Body of pancreas (tissue), 4 donors: ENCODE measurements at regions not wholly inside any gene's neighbourhood (a gene's known extent, or its start where the extent isn't known, plus 50 kb on each side); places are given as distances from the start of the nearest gene placed in this dataset.

ENCODE experiments used
- ATAC-seq: fragments of 150-250 bp; one replicate; pipeline ENCODE4 v1.9.1; 2016
- DNase-seq, 4 donors: peaks; one replicate each; pipeline ENCODE4 v3.0.0-alpha.2; 2019
- H3K27ac ChIP-seq, 4 donors: fragments of 200-600 bp; sonication (generic); 1 replicate in 3 of 4; 2 replicates in 1 of 4; pipeline versions ENCODE4 v1.5.1 to v1.6.1; 2016 to 2019; ENCODE audit warnings: mild to moderate bottlenecking in 1 of 4, mixed read lengths in 1 of 4, moderate library complexity in 1 of 4
- H3K27me3 ChIP-seq, 2 donors: fragments of 200-600 bp; sonication (generic); one replicate each; pipeline ENCODE4 v1.6.0; 2016; ENCODE audit warnings: mild to moderate bottlenecking in 1 of 2
- H3K36me3 ChIP-seq, 2 donors: fragments of 200-600 bp; sonication (generic); replicated peaks in 1 of 2; 2 replicates each; pipeline ENCODE4 v1.5.1; 2016; ENCODE audit warnings: low read depth in 2 of 2; ENCODE audit not compliant: insufficient read depth in 1 of 2
- H3K4me1 ChIP-seq: fragments of 200-600 bp; sonication (generic); one replicate; pipeline ENCODE4 v1.6.0; 2016
- H3K4me3 ChIP-seq, 2 donors: fragments of 200-600 bp; sonication (generic); 1 replicate in 1 of 2; 2 replicates in 1 of 2; pipeline ENCODE4 v1.5.1; 2016 to 2019
- H3K9me3 ChIP-seq, 3 donors: fragments of 200-600 bp; sonication (generic); 1 replicate in 2 of 3; 2 replicates in 1 of 3; pipeline ENCODE4 v1.5.1; 2016
- POLR2A ChIP-seq, 3 donors: fragments of 450-650 bp; IDR thresholded peaks; one replicate each; pipeline ENCODE4 v1.6.1; 2016; ENCODE audit warnings: antibody characterized with exemption in 3 of 3, mild to moderate bottlenecking in 2 of 3
- WGBS, 2 donors: methylation state at CpG; one replicate each; pipeline ENCODE4 v1.1.5; 2017; 5-methylcytosine and 5-hydroxymethylcytosine counted together
- intact Hi-C: fragments of 100-400 bp; cut with DNase I; formaldehyde crosslinking; loops from one replicate; pipeline ENCODE4 v1.15.1; 2023
- TF ChIP-seq, protein P1 (sequence below), 7 experiments: fragments of 450-650 bp in 4 of 7; fragments of 200-600 bp in 3 of 7; sonication (generic) in 3 of 7; IDR thresholded peaks; one replicate each; pipeline ENCODE4 v1.5.1; 2016 to 2019; ENCODE audit warnings: antibody characterized with exemption in 7 of 7

- no peaks in the 10 kb centered on the region for H3K36me3 ChIP-seq
- no peak overlapping the region for H3K4me3 ChIP-seq
- H3K9me3 ChIP-seq: no peaks in the 10 kb centered on the region
- 21 to 41% methylated on average over 3 of the region's 3 CpGs for WGBS, 2 donors
- TF ChIP-seq, protein P1, sequence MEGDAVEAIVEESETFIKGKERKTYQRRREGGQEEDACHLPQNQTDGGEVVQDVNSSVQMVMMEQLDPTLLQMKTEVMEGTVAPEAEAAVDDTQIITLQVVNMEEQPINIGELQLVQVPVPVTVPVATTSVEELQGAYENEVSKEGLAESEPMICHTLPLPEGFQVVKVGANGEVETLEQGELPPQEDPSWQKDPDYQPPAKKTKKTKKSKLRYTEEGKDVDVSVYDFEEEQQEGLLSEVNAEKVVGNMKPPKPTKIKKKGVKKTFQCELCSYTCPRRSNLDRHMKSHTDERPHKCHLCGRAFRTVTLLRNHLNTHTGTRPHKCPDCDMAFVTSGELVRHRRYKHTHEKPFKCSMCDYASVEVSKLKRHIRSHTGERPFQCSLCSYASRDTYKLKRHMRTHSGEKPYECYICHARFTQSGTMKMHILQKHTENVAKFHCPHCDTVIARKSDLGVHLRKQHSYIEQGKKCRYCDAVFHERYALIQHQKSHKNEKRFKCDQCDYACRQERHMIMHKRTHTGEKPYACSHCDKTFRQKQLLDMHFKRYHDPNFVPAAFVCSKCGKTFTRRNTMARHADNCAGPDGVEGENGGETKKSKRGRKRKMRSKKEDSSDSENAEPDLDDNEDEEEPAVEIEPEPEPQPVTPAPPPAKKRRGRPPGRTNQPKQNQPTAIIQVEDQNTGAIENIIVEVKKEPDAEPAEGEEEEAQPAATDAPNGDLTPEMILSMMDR (IDR thresholded peaks at IDR 0.05): no peak
- TF ChIP-seq POLR2A (IDR thresholded peaks at IDR 0.05): no peak
- no peak overlapping the region for H3K27ac ChIP-seq
- intact Hi-C loops: no loop called here
- no peaks in the 10 kb centered on the region for H3K4me1 ChIP-seq
- ATAC-seq (no peak), DNase-seq (no peak)
- H3K27me3 ChIP-seq: no peaks in the 10 kb centered on the region
Measured at GRCh38 chr4:132923516-132923915, 225.6 kb upstream of the PCDH10 start.

- intact Hi-C loops: no loop called here
- ATAC-seq: no peak
- H3K4me3 ChIP-seq: no peak overlapping the region
- no peak for DNase-seq
- no peak overlapping the region for H3K27ac ChIP-seq
- H3K36me3 ChIP-seq: no peaks in the 10 kb centered on the region
- peaks cover 0 to 10% (median 0%) of the 10 kb centered on the region in 3 donors for H3K9me3 ChIP-seq
- H3K4me1 ChIP-seq: no peaks in the 10 kb centered on the region
- 24 to 29% methylated on average over 2 of the region's 2 CpGs for WGBS, 2 donors
- TF ChIP-seq POLR2A (IDR thresholded peaks at IDR 0.05): no peak
- TF ChIP-seq, protein P1 (IDR thresholded peaks at IDR 0.05): no peak
- no peaks in the 10 kb centered on the region for H3K27me3 ChIP-seq
Measured at GRCh38 chr4:132934911-132935310, 214.2 kb upstream of the PCDH10 start.

- no peak for DNase-seq
- Histone ChIP-seq H3K9me3 (peaks cover 0 to 8% (median 0%) of the 10 kb centered on the region in 3 donors), H3K27me3 (no peaks in the 10 kb centered on the region), H3K27ac (no peak overlapping the region), H3K4me3 (no peak overlapping the region), H3K4me1 (no peaks in the 10 kb centered on the region), H3K36me3 (no peaks in the 10 kb centered on the region)
- TF ChIP-seq, protein P1 (IDR thresholded peaks at IDR 0.05): no peak
- no peak for ATAC-seq
- intact Hi-C loops: no loop called here
Measured at GRCh38 chr4:132955146-132955545, 193.9 kb upstream of the PCDH10 start.

DNA sequence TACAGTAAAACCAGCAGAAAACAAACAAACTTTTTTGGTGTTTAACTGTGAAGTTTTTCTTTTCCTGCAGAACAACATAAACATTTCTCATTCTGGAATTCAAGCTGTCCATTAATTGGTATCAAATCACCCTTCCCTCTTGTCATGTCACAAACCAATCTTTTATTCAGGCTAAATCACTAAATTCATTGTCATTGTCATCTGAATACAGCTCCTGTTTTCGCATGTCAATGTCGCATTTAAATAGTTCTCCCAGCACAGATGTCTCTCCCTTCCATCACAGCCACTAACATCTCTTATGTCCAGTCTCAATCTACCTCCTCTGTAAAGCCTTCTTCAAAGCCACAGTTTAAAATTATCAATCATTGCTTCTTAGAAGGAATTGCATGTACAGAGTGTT lies 192.1 kb upstream of the PCDH10 start:
- 73 to 82% methylated on average over 2 of the region's 2 CpGs for WGBS, 2 donors
- intact Hi-C loops: no loop called here
- ATAC-seq: no peak
- Histone ChIP-seq H3K4me3 (no peak overlapping the region), H3K9me3 (peaks cover 0 to 12% (median 0%) of the 10 kb centered on the region in 3 donors), H3K27ac (no peak overlapping the region), H3K36me3 (no peaks in the 10 kb centered on the region), H3K4me1 (no peaks in the 10 kb centered on the region), H3K27me3 (no peaks in the 10 kb centered on the region)
- DNase-seq: no peak
- no peak for TF ChIP-seq POLR2A (IDR thresholded peaks at IDR 0.05)
- TF ChIP-seq, protein P1 (IDR thresholded peaks at IDR 0.05): no peak

DNA sequence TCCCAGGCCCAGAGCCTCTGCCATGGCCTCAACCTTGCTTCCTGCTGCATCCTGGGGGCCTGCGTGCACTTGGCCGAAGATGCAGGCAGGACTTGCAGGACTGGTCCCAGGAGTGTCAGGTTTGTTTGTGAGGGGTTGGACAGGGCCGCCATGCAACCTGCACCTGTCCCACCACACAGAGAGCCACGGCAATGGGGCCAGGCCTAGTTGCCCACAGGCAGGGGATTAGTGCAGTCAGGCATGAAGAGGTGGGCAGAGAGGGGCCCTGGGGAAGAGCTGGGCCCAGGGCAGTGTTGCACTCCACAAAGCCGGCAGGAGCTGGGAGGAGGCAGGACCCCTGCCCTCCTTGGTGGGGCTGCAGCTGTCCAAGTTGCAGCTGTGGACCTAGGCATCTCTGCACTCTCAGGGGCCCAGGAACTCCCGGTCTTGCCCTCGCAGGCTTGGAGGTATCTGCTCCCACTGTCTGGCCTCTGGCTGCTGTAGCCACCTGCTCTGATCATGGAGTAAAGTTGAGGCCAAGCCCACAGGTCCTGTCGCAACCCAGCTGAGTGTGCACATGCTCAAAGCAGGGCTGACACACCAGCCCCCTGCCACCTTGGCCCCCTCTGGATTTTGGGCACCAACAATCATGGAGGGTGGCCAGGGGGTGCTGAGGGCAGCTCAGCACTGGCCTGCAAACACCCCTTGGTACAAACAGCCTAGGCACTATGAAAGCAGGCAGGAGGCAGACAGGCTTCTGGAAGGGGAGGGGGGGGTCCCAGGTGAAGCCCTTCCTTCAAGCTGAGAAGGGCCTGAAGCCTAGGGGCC lies 190.4 kb upstream of the PCDH10 start:
- intact Hi-C loops: no loop called here
- Histone ChIP-seq H3K36me3 (no peaks in the 10 kb centered on the region), H3K4me1 (no peaks in the 10 kb centered on the region), H3K27ac (no peak overlapping the region), H3K4me3 (no peak overlapping the region), H3K9me3 (peaks cover 0 to 12% (median 0%) of the 10 kb centered on the region in 3 donors), H3K27me3 (no peaks in the 10 kb centered on the region)
- WGBS, 2 donors: 76% methylated on average over 8 of the region's 8 CpGs; no CpG with 5 or more reads in 1 of the 2 donors
- ATAC-seq (no peak), DNase-seq (no peak)
- TF ChIP-seq POLR2A (IDR thresholded peaks at IDR 0.05): no peak
- TF ChIP-seq, protein P1 (IDR thresholded peaks at IDR 0.05): no peak
